GM11168 (cell line): ENCODE measurements at regions not wholly inside any gene's neighbourhood (a gene's known extent, or its start where the extent isn't known, plus 50 kb on each side); places are given as distances from the start of the nearest gene placed in this dataset.

ENCODE experiments used
- in situ Hi-C: fragments of 300-500 bp; cut with MboI; formaldehyde crosslinking; loops from one replicate; pipeline ENCODE4 v1.12.0; 2022; ENCODE audit warnings: low sequenced_read_pairs; ENCODE audit not compliant: unreplicated experiment

DNA sequence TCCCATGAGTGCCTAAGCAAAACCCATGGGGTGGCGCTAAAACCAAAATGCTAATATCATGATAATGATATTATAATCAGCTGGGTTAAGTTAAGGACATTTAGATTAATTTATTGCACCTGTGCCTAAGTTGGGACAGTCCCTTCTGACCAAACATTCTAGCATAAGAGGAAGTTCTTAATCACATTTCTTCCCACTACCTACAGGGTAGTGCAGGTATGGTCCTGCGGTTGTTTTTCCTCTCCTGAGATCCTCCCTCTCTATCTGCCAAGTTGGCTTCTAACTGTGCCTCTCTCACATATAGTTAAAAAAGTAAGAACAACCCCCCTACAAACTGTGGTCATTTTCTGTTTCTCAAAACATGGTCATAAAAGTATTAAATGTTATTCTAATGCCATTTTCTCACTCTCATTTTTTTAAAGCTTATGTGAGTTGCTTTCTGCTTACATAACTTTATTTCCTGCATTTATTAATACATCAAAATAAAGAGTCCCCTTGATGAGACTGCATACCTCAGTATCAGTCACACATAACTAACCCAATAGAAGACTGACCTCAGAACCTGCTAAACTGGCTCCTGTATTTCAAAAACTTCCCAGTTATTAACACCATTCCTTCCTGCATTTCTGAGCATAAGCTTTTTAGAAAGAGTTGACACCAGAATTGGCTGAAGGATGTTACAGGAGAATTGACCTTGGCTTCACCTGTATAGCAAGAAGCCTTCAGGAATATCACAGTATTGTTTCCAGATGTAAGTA, 1332.5 kb downstream of the FSTL5 start:
- in situ Hi-C loops, result no loop called here

- in situ Hi-C loops, result no loop called here
Measured at GRCh38 chr4:160835789-160836188, 1328.0 kb downstream of the FSTL5 start.

DNA sequence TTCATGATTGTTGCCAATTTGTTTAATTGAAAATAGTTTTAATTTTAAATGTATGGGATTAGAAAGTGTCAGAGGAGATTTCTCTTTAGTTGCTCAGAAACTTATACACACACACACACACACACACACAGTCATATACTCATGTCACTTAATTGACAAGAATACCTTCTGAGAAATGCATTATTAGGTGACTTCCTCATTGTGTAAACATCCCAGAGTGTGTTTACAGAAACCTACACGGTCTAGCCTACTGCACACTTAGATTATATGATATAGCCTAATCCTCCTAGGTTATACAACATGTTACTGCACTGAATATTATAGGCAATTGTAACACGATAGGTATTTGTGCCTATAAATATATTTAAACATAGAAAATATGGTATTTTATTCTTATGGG, 1327.4 kb downstream of the FSTL5 start:
- in situ Hi-C loops, result no loop called here

DNA sequence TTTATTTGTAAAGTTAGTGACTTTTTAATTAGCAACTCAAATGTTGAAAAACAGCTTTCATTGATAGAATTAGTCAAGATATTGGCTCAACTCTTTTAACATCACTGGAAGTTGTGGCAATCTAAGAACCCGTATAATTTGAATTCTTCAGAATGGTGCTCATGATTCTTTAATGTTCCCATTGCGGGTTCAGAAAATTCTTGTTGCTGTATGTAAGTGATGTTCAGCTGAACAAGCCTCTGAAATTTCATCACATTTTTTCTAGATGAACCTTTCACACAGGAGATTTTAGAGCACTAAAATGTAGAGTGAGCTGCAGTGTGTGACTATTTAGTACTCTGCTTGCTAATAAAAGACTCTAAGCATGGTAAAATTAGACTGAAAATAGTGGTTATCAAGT, 1317.7 kb downstream of the FSTL5 start:
- in situ Hi-C loops, result no loop called here

DNA sequence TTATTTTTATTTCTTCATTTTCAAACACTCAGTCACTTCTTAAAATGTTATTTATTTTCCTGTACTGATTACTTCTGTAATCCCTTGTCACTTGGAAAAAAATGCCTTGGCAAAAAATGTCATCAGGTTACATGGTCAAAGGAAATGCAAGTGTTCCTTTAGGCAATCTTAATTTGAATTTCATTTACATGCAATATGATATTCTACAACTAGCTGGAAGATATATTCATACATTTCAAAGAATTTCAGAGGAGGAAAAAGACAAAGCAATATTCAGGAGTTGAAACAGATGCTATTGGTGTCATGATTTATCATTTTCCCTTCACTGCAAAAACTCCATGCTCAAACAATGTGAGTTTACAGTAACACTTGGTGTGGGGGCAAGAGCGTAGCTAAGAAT, 1316.6 kb downstream of the FSTL5 start:
- in situ Hi-C loops, result no loop called here

DNA sequence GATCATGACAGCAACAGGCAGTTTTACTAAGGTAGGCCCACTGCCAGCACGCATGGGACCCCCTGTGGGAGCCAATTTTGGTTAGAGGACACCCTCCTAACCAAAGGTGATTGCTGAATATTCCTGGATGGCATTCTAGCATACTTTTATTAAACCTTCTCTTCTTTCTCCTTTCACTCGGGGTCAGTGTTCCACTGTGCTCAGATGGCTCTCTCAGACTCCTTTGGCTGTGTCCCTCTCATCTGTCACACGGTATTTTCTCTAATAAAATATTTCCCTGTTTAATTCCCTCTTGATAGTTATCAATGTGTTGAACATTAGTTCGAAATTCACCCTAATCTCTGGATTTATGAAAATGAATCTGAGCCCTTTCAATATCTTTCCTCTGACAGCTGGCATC, 1315.3 kb downstream of the FSTL5 start:
- in situ Hi-C loops, result no loop called here

DNA sequence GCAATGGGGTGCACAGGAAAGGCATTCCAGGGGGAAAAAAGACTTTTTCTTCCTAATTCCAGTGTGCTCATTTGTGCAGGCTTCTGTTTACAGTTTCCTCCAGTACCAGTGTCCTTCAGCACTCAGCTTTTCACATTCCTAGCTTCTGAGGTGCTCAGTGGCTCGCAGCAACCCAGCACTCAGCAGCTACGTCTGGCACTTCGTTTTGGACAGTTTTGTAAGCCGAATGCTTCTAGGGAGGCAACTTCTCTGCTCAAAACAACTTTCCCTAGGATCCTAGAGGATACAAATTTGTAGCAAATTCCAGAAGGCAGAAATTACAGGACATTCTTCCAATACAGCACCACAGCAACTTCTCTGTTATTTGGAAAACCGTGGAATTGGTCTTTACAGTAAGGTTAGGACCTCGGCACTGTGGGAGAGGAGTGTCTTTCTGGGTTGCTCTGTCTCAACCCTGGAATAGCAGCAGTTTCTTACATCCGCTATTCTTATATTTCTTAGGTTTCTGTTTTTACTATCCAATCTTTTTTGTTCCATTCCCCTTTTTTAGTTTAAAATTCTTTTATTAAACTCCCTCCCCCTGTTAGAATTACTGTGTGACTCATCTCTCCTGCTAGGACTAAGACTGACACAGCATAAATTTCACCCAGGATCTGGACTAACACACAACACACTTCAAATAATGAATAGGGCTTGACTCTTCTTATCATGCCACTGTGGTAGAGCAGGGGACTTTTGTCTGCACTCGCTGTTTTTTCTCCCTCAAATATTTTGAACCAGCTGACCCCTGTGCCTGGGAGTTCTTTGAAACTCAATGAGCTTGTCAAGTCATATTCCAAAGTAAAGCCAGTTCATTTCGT, 1314.7 kb downstream of the FSTL5 start:
- in situ Hi-C loops, result no loop called here

DNA sequence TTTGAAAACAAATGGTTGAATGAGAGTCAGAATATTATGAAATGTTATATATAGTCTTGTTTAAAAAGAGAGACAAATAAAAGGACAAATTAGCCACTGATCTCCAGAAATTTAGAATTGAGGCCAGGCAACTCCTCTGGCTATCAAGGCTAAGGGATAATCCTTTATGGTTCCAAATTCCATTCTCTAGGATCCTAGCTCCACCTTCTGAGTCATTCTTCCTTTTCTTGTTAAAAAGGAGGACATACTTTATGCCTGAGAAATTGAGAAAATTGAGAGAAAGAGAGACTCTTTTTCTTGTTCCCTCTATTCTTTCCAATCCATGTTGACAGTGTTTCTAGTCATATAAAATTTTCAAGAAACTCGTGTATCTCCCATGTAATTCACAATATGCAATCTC, 1299.5 kb downstream of the FSTL5 start:
- in situ Hi-C loops, result no loop called here

DNA sequence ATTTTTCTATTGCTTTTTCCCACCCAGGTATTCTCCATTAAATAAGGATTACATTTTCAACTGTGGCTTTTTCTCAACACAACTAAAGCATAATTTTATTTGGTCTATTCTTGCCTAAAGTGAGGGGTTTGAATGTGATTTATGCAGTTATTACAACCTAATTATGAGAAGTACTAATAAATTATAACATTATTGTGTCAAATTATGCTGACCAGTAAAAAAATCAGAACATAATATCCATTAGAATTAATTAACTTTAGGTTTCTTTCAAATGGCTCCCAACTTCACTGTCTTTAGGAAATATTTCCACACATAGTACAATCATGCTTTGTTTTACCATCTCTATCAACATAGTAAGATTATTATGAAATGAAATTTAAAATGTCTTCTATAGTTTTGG, 1293.9 kb downstream of the FSTL5 start:
- in situ Hi-C loops, result no loop called here

GRCh38 chr4:160872491-160872890, 1291.3 kb downstream of the FSTL5 start:
- in situ Hi-C loops, result no loop called here

GRCh38 chr4:160877087-160877790, 1286.6 kb downstream of the FSTL5 start:
- in situ Hi-C loops, result no loop called here

GRCh38 chr4:160880180-160880579, 1283.6 kb downstream of the FSTL5 start:
- in situ Hi-C loops, result no loop called here

DNA sequence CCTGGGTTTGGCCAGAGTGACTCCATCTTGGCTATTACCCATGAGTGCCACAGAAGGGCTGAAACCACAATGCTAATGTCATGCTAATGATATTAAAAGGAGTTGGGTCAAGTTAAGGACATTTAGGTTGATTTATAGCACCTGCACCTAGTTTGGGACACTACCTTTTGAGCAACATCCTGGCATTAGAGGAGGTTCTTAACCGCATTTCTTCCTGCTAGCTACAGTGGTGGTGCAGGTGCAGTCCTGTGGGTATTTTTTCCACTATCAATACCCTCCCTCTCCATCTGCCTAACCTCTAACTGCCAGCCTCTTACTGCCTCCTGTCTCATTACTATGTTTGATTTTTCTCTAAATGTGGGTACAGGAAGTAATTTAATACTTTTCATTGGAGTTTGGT, 1276.1 kb downstream of the FSTL5 start:
- in situ Hi-C loops, result no loop called here

DNA sequence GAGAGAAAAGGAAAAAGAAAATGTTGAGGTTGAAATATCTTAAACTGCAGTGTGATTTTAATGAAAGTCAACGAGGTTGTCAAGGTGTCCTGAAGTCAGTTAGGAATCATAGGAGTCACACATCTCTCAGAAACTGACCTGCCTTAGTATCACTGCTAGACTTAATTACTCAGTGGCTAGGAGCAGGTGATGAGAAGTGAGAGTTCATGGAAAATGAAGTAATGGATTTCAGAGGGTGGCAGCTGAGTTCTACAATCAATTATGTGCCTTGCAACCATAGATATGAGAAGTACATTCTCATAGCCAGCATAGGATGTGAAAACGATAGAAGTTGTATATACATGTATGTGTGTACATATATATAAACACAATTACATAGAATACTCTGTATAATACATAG, 1269.7 kb downstream of the FSTL5 start:
- in situ Hi-C loops, result no loop called here

GRCh38 chr4:160894809-160895208, 1269.0 kb downstream of the FSTL5 start:
- in situ Hi-C loops, result no loop called here

DNA sequence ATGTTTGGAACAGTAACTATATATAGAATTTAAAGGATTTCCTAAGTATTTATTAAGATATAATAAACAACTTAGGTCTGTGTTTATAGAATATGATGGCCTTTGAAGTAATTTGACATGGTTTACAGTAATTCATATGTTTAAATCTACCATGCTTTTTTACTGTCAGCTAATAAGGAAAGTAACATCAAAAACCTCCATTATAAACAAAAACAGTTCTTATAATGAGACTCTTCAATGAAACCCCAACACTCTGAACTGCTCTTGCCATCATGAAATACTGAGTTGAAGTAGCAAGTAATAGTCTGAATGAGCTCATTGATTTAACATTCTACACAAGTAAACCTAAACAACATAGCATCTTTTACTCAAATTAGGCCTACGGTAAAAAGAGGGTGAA, 1236.5 kb downstream of the FSTL5 start:
- in situ Hi-C loops, result no loop called here

DNA sequence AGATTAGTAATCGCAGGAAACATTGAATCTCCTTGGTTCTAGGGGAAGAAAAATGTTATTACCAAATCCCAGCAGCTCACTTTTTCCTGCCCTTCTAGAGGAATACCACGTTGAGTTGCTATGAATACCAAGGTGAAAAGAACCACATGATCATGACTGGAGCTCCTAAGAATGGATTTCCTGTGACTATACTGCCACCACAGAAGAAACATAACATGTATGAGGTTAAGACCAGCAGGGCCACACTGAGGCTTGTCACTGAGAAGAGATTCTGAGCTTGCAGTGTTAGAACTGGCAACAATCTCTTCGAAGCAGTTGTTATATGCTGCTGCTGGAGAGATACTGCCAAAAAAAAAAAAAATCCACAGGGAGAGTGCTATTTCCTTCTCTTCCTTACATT, 1235.3 kb downstream of the FSTL5 start:
- in situ Hi-C loops, result no loop called here

DNA sequence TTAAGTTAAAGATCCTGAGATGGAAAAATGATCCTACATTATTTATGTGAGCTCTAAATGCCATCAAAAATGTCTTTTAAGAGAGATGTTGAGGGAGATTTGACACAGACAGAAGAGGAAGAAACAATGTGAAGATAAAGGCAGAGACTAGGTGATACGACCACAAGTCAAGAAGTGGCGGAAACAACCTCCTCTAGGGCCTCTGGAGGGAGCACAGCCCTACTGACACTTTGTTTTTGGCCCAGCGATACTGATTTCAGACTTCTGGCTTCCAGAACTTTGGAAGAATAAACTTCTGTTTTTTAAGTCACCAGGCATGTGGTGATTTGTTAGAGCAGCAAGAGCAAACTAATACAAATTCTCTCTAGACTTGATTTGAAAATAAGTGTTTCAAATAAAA, 1216.1 kb downstream of the FSTL5 start:
- in situ Hi-C loops, result no loop called here

GRCh38 chr4:160956875-160957274, 1206.9 kb downstream of the FSTL5 start:
- in situ Hi-C loops, result no loop called here

DNA sequence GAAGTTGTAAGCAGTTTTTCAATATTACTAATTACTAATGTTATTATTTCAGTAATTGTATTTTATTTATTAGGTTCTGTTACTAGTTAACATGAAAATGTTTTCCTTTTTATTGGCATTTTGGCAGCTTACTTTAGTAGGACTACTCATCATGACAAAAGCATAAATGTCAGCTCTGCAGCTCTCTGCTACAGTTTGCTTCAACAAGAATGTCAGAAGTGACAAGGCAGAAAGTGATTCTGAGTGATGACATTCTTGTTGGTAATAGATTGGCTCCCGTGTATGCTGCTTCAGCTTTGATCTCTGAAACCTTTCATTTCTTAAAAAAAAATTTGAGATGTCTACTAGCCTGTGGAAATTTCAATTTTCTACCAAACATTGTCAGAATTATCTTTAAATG, 1193.9 kb downstream of the FSTL5 start:
- in situ Hi-C loops, result no loop called here

DNA sequence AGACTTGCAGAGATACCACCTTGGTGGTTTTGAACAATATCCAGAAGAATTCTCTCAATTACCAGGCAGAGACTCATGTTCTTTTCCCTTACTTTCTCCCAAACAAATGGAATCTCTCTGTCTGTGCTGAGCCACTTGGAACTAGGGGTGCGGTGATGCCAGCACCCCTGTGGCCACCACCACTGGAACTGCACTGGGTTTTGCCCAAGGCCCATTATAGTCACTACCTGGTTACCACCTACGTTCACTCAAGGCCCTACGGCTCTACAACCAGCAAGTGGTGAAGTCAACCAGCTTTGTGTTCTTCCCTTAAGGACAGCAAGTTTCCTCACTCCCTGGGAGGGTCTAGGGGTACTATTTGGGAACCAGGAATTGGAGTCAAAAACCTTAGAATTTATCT, 1183.7 kb downstream of the FSTL5 start:
- in situ Hi-C loops, result no loop called here
